Cardiac muscle cell (in vitro differentiated cells and primary cell): ENCODE measurements at regions not wholly inside any gene's neighbourhood (a gene's known extent, or its start where the extent isn't known, plus 50 kb on each side); places are given as distances from the start of the nearest gene placed in this dataset.

Experiments
- DNase-seq, 2 donors: peaks; one replicate each; pipeline versions ENCODE4 v3.0.0 to v3.0.0-alpha.2; 2010 to 2017; ENCODE audit warnings: low read depth in 1 of 2, low spot score in 1 of 2
- H3K27ac ChIP-seq: fragments of 200-600 bp; sonication (generic); 2 replicates; pipeline ENCODE4 v1.5.1; 2016
- H3K27me3 ChIP-seq: fragments of 200-600 bp; sonication (generic); 2 replicates; pipeline ENCODE4 v1.6.0; 2016; ENCODE audit warnings: control low read depth
- H3K36me3 ChIP-seq: fragments of 200-600 bp; sonication (generic); 2 replicates; pipeline ENCODE4 v1.5.1; 2016; ENCODE audit warnings: control low read depth
- H3K4me1 ChIP-seq: fragments of 200-600 bp; sonication (generic); 2 replicates; pipeline ENCODE4 v1.8.1; 2017; ENCODE audit warnings: low read depth, mild to moderate bottlenecking, mixed run types
- H3K4me3 ChIP-seq: fragments of 200-600 bp; sonication (generic); 2 replicates; pipeline ENCODE4 v1.5.1; 2016; ENCODE audit warnings: mild to moderate bottlenecking
- H3K9me3 ChIP-seq: fragments of 200-600 bp; sonication (generic); 2 replicates; pipeline ENCODE4 v1.5.1; 2017; ENCODE audit warnings: low read depth, mild to moderate bottlenecking, control low read depth
- TF ChIP-seq, protein P1 (sequence below): IDR thresholded peaks from 2 replicates; pipeline ENCODE4 v1.5.1; 2012; ENCODE audit warnings: low read depth, mild to moderate bottlenecking, low read length

DNA sequence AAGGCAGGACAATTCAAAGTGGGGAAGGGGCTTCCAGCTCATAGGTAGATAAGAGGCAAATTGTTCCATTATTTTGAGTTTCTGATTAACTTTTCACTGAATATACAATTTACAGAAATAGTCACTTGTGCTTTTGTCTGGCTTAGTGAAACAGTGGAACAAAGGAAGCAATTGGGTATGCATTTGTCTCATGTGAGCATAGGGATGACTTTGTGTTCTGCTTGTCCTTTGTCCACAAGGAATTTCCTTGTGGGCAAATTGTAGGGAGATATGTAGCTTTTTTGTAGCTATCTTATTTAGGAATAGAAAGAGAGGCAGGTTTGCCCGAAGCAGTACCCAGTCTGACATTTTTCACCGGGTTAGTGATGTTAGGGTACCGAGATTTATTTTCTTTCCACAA is 1224.8 kb downstream of the SLITRK1 start:
- Histone ChIP-seq H3K4me1 (no peaks in the 10 kb centered on the region), H3K27ac (no peak overlapping the region), H3K36me3 (no peaks in the 10 kb centered on the region), H3K9me3 (no peaks in the 10 kb centered on the region), H3K27me3 (no peaks in the 10 kb centered on the region), H3K4me3 (no peak overlapping the region)
- TF ChIP-seq, protein P1, sequence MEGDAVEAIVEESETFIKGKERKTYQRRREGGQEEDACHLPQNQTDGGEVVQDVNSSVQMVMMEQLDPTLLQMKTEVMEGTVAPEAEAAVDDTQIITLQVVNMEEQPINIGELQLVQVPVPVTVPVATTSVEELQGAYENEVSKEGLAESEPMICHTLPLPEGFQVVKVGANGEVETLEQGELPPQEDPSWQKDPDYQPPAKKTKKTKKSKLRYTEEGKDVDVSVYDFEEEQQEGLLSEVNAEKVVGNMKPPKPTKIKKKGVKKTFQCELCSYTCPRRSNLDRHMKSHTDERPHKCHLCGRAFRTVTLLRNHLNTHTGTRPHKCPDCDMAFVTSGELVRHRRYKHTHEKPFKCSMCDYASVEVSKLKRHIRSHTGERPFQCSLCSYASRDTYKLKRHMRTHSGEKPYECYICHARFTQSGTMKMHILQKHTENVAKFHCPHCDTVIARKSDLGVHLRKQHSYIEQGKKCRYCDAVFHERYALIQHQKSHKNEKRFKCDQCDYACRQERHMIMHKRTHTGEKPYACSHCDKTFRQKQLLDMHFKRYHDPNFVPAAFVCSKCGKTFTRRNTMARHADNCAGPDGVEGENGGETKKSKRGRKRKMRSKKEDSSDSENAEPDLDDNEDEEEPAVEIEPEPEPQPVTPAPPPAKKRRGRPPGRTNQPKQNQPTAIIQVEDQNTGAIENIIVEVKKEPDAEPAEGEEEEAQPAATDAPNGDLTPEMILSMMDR = no peak
- no peak for DNase-seq

DNA sequence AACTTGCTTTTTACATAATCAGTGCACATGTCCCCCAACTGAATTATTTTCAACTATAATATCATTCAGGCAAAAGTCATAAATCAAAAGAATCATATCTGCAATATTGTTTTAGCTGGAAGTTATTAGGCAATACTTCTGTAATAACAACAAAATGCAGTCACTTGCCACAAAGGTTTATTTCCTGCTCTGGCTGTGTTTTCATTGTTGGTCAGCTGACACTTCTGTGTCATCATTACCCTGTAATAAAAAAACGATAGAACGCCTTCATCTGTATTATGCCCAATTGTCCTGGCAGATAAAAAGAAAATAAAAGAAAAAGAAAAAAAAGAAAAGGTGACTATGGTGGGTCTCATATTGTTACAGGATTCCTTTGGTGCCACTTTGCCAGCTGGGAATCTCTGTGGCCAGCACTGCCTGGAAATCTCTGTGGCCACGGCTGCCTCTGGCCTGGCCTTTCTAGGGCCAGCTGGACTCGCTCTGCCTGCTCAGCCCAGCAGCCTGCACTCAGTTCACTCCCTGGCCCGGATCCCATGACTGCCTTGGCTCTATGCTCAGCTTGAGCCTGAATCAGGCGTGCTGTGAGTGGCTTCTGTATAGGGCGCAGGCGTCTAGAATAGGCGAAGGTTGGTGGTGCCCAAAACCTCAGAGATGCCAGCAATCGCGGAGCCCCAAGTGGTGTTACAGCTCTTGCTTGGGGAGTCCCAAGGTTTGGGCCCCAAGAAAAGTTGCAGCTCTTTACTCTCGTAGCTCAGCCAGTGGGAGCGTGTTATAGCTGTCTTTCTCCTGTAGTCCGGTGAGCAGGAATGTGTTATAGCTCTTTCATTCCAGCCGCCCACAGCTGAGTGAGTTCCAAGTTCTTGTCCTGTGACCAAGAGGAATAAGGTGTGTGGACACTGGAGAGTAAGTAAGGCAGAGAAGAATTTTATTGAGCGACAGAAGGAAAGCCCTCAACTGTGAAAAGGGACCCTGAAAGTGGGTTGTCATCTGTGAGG is 1227.1 kb downstream of the SLITRK1 start:
- no peaks in the 10 kb centered on the region for H3K4me1 ChIP-seq
- DNase-seq = peak in 1 of 2 donors; percentile 73
- H3K4me3 ChIP-seq = no peak overlapping the region
- H3K36me3 ChIP-seq = no peaks in the 10 kb centered on the region
- no peaks in the 10 kb centered on the region for H3K27me3 ChIP-seq
- no peaks in the 10 kb centered on the region for H3K9me3 ChIP-seq
- TF ChIP-seq, protein P1 = no peak
- no peak overlapping the region for H3K27ac ChIP-seq

DNA sequence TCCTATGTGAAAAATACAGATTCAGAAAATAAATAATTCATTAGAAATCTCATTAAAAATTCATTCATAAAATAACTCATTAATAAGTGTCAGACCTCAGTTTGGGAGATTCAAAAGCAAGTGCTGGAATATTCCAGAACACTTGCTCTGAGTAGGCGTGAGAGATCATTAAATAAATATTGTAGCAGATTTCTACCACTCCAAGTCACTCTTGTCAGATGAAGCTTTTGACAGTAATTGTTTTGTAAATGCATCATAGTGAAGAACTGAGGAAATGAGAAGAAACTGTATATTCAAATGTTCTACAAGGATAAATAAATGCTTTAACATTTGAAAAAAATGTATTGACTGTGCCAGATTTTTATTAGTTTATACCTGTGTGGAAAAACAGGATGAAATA is 1228.1 kb downstream of the SLITRK1 start:
- H3K27me3 ChIP-seq = no peaks in the 10 kb centered on the region
- no peaks in the 10 kb centered on the region for H3K4me1 ChIP-seq
- DNase-seq = no peak
- H3K27ac ChIP-seq = no peak overlapping the region
- no peaks in the 10 kb centered on the region for H3K36me3 ChIP-seq
- no peak overlapping the region for H3K4me3 ChIP-seq
- H3K9me3 ChIP-seq = no peaks in the 10 kb centered on the region
- TF ChIP-seq, protein P1 = no peak

DNA sequence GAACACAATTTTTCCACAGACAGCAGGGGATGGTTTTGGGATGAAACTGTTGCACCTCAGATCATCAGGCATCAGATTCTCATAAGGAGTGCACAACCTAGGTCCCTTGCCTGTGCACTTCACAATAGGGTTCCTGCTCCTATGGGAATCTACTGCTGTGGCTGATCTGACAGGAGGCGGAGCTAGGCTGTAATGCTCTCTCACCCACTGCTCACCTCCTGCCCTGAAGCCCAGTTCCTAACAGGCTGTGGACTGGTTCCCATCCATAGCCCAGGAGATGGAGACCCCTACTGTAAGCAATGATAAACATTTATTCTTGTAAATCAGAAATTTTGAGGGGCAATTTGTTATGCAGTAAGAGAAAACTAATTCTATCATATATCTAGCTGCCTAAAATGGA is 1234.7 kb downstream of the SLITRK1 start:
- Histone ChIP-seq H3K4me3 (no peak overlapping the region), H3K9me3 (no peaks in the 10 kb centered on the region), H3K36me3 (no peaks in the 10 kb centered on the region), H3K27ac (no peak overlapping the region), H3K4me1 (no peaks in the 10 kb centered on the region), H3K27me3 (no peaks in the 10 kb centered on the region)
- no peak for DNase-seq
- TF ChIP-seq, protein P1 = no peak

DNA sequence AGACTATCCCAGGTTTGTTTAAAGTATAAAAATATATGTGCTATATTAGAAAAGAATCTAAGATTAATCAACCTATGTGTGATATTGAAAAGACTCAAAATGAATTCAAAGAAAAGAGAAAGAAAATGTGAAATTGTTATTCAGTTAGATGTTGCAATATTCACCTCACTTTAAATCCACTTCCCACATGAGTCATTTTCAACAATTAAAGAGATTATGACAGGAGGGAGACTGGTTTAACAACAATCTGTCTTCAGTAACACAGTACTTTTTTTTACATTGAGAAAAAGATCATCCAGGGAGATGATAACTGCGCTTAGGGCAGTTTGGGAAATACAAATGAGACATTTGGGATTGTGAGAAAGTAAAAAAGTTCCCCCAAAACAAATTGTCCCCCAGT is 1246.2 kb downstream of the SLITRK1 start:
- no peak overlapping the region for H3K27ac ChIP-seq
- H3K27me3 ChIP-seq = no peaks in the 10 kb centered on the region
- TF ChIP-seq, protein P1 = no peak
- H3K36me3 ChIP-seq = no peaks in the 10 kb centered on the region
- DNase-seq = peak in 1 of 2 donors; percentile 28
- H3K4me3 ChIP-seq = no peak overlapping the region
- no peaks in the 10 kb centered on the region for H3K4me1 ChIP-seq
- H3K9me3 ChIP-seq = no peaks in the 10 kb centered on the region
